ENCODE measurements at regions not wholly inside any gene's neighbourhood (a gene's known extent, or its start where the extent isn't known, plus 50 kb on each side); places are given as distances from the start of the nearest gene placed in this dataset.

GRCh38 chr7:17557251-17557671 is 258.8 kb downstream of the AHR start:
- TF ChIP-seq CTCF (conservative IDR thresholded peaks at IDR 0.05; ENCODE audit: low read depth, low read length) (no peak), EZH2 (IDR thresholded peaks at IDR 0.05; ENCODE audit: borderline replicate concordance, low read depth, low read length, poor library complexity, severe bottlenecking) (no peak)
